Calu3 (cell line): ENCODE measurements at regions not wholly inside any gene's neighbourhood (a gene's known extent, or its start where the extent isn't known, plus 50 kb on each side); places are given as distances from the start of the nearest gene placed in this dataset.

Experiments
- BruUV-seq: library from RNA; stranded (reverse); fragments of 400-500 nt; replicated peaks from 2 replicates; lab custom pipeline; 2021; lab: Mats Ljungman, UMichigan
- CTCF ChIA-PET: fragments of 300-600 bp; sonication (Branson Sonifier 250); formaldehyde crosslinking; loops from one replicate; lab custom pipeline; 2022; ENCODE audit warnings: antibody characterized with exemption; lab: Charles Lee
- DNase-seq: peaks from one replicate; pipeline ENCODE4 v3.0.0; 2022
- H3K27ac Mint-ChIP-seq: one replicate; pipeline ENCODE4 v1.8.0; 2022; ENCODE audit warnings: mixed read lengths; ENCODE audit not compliant: unreplicated experiment
- H3K27me3 Mint-ChIP-seq: one replicate; pipeline ENCODE4 v1.8.0; 2022; ENCODE audit warnings: mixed read lengths; ENCODE audit not compliant: unreplicated experiment
- H3K36me3 Mint-ChIP-seq: one replicate; pipeline ENCODE4 v1.8.0; 2022; ENCODE audit warnings: mild to moderate bottlenecking, moderate library complexity, mixed read lengths; ENCODE audit not compliant: insufficient read depth, unreplicated experiment
- H3K4me1 Mint-ChIP-seq: one replicate; pipeline ENCODE4 v1.8.0; 2022; ENCODE audit warnings: mild to moderate bottlenecking, low read depth, mixed read lengths; ENCODE audit not compliant: unreplicated experiment
- H3K4me3 Mint-ChIP-seq: one replicate; pipeline ENCODE4 v1.8.0; 2022; ENCODE audit warnings: mild to moderate bottlenecking, low read depth, moderate library complexity, mixed read lengths; ENCODE audit not compliant: unreplicated experiment
- H3K9me3 Mint-ChIP-seq: one replicate; pipeline ENCODE4 v1.8.0; 2022; ENCODE audit warnings: low read depth, mixed read lengths; ENCODE audit not compliant: unreplicated experiment
- CTCF ChIP-seq: fragments of 200-600 bp; IDR thresholded peaks from one replicate; pipeline ENCODE4 v1.8.0; 2022; ENCODE audit warnings: antibody characterized with exemption; ENCODE audit not compliant: unreplicated experiment
- intact Hi-C: fragments of 100-400 bp; cut with micrococcal nuclease; formaldehyde crosslinking; loops from one replicate; pipeline ENCODE4 v1.10.0; 2022; ENCODE audit not compliant: unreplicated experiment

DNA sequence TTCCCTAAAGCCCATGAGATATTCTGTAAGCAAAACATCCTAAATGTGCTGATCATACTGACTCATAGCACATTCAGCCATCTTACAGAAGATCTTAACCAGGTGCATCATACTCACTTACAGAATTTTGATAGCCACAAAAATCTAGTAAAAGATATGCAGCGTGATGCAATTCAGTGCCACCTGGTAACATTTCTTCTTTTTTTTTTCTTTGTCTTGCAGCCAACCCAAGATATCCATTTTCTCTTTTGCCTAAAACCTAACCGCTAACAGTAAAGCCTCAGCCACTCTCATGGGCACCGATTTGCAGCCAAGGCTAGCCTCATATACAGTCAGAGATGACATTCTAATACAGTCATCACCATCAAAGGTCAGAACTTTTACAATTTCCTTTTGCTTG lies 293.3 kb downstream of the HACE1 start:
- BruUV-seq: no TSS peak
- TF ChIP-seq CTCF: no peak
- intact Hi-C loops: no loop called here
- no peaks in the 10 kb centered on the region for H3K9me3 Mint-ChIP-seq
- H3K4me3 Mint-ChIP-seq: no peak overlapping the region
- CTCF ChIA-PET: no interaction called here
- no peak for DNase-seq
- H3K27me3 Mint-ChIP-seq: no peaks in the 10 kb centered on the region
- no peak overlapping the region for H3K27ac Mint-ChIP-seq
- H3K4me1 Mint-ChIP-seq: no peaks in the 10 kb centered on the region
- no peaks in the 10 kb centered on the region for H3K36me3 Mint-ChIP-seq

GRCh38 chr6:104563306-104563705 lies 296.4 kb downstream of the HACE1 start:
- no peak for TF ChIP-seq CTCF
- Mint-ChIP-seq H3K4me1 (no peaks in the 10 kb centered on the region), H3K9me3 (no peaks in the 10 kb centered on the region), H3K27me3 (no peaks in the 10 kb centered on the region), H3K4me3 (no peak overlapping the region), H3K36me3 (no peaks in the 10 kb centered on the region), H3K27ac (no peak overlapping the region)
- intact Hi-C loops: no loop called here
- no peak for DNase-seq
- BruUV-seq: no TSS peak
- CTCF ChIA-PET: no interaction called here

- Mint-ChIP-seq H3K27me3 (no peaks in the 10 kb centered on the region), H3K9me3 (no peaks in the 10 kb centered on the region), H3K27ac (no peak overlapping the region), H3K4me3 (no peak overlapping the region), H3K36me3 (no peaks in the 10 kb centered on the region), H3K4me1 (no peaks in the 10 kb centered on the region)
- intact Hi-C loops: no loop called here
- TF ChIP-seq CTCF: no peak
- CTCF ChIA-PET: no interaction called here
- no TSS peak for BruUV-seq
- no peak for DNase-seq
Observed at GRCh38 chr6:104559435-104560202, 300.1 kb downstream of the HACE1 start.

DNA sequence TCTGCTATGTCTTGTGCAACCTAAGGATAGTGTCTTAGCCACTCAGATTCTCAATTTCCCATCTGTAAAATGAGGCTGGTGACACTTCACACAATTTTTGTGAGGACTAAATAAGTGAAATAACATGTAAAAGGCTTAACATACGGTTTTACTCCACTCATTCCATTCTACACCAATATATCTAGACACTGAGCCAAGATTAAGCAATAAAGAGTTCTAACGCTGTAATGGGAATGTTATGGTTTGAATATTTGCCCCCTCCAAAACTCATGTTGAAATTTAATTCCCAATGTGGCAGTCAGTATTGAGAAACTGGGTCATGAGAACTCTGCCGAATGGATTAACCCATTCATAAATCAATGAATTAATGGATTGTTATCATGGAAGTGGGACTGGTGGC lies 301.0 kb downstream of the HACE1 start:
- H3K4me1 Mint-ChIP-seq: no peaks in the 10 kb centered on the region
- no peaks in the 10 kb centered on the region for H3K36me3 Mint-ChIP-seq
- CTCF ChIA-PET: no interaction called here
- intact Hi-C loops: no loop called here
- no peak overlapping the region for H3K27ac Mint-ChIP-seq
- no peak for DNase-seq
- no peak for TF ChIP-seq CTCF
- H3K4me3 Mint-ChIP-seq: no peak overlapping the region
- no peaks in the 10 kb centered on the region for H3K27me3 Mint-ChIP-seq
- no TSS peak for BruUV-seq
- H3K9me3 Mint-ChIP-seq: no peaks in the 10 kb centered on the region
